Heart right ventricle (tissue), 16 donors: ENCODE measurements at regions not wholly inside any gene's neighbourhood (a gene's known extent, or its start where the extent isn't known, plus 50 kb on each side); places are given as distances from the start of the nearest gene placed in this dataset.

Experiments used
- ATAC-seq, 8 donors: fragments of 200-7000 bp; cut with Tn5 transposase; one replicate each; pipeline ENCODE4 v1.9.1; 2020; ENCODE audit warnings: mild to moderate bottlenecking in 8 of 8, moderate library complexity in 8 of 8, moderate number of reproducible peaks in 1 of 8
- DNase-seq, 2 donors: peaks; one replicate each; pipeline ENCODE4 v3.0.0-alpha.2; 2020
- H3K27ac ChIP-seq, 10 donors: fragments of 200-600 bp; sonication (generic) in 2 of 10; one replicate each; pipeline versions ENCODE4 v1.5.0 to v1.8.0; 2020 to 2022; ENCODE audit warnings: mild to moderate bottlenecking in 3 of 10
- H3K27me3 ChIP-seq, 7 donors: fragments of 200-600 bp; one replicate each; pipeline ENCODE4 v1.8.0; 2021 to 2022; ENCODE audit warnings: mild to moderate bottlenecking in 2 of 7
- H3K36me3 ChIP-seq, 9 donors: fragments of 200-600 bp; sonication (generic) in 1 of 9; one replicate each; pipeline versions ENCODE4 v1.5.0 to v1.8.0; 2020 to 2022; ENCODE audit warnings: mild to moderate bottlenecking in 2 of 9
- H3K4me1 ChIP-seq, 9 donors: fragments of 200-600 bp; sonication (generic) in 1 of 9; one replicate each; pipeline versions ENCODE4 v1.5.0 to v1.8.0; 2020 to 2022; ENCODE audit warnings: mild to moderate bottlenecking in 4 of 9
- H3K4me3 ChIP-seq, 10 donors: fragments of 200-600 bp; sonication (generic) in 2 of 10; one replicate each; pipeline versions ENCODE4 v1.5.0 to v1.8.0; 2020 to 2022; ENCODE audit warnings: mild to moderate bottlenecking in 7 of 10, moderate library complexity in 2 of 10
- H3K9me3 ChIP-seq, 11 donors: fragments of 200-600 bp in 10 of 11; sonication (generic) in 2 of 11; one replicate each; pipeline versions ENCODE4 v1.5.0 to v1.8.0; 2013 to 2022; ENCODE audit warnings: mild to moderate bottlenecking in 2 of 11, control low read depth in 1 of 11, moderate library complexity in 1 of 11
- WGBS, 2 donors: extraction: QIAGEN DNeasy Blood & Tissue Kit; methylation state at CpG; one replicate each; pipeline ENCODE4 v1.1.7; 2013; ENCODE audit warnings: inconsistent platforms in 1 of 2; 5-methylcytosine and 5-hydroxymethylcytosine counted together
- intact Hi-C, 10 donors: fragments of 100-400 bp; cut with DNase I; formaldehyde crosslinking; loops; one replicate each; pipeline versions ENCODE4 v1.11.1 to v1.14.2; 2022
- TF ChIP-seq, protein P1 (sequence below), 9 donors: fragments of 200-600 bp; sonication (generic) in 2 of 9; IDR thresholded peaks; one replicate each; pipeline versions ENCODE4 v1.5.0 to v1.8.0; 2021 to 2022; ENCODE audit warnings: antibody characterized with exemption in 9 of 9, mild to moderate bottlenecking in 5 of 9, moderate library complexity in 1 of 9
- donor health status: Arrhythmogenic right ventricular cardiomyopathy.
- donor health status: ischemic (EF 13 %, LVEDD 7.1; RV severe dilation, severe dysfunction).
- donor health status: healthy with polysubstance abuse.
- donor health status: DM: no; HTN: yes; CAD: no.
- donor health status: DM: no; HTN: no; CAD: no.
- donor health status: ischemic (EF 25% LVEDD 6.9; RV normal size, moderate dysfunction).
- donor health status: ischemic (EF 25% LVEDD 5.7; RV mildly dilated, moderate dysfunction).
- donor health status: healthy.
- donor health status: DM: yes; HTN: yes; CAD: no.
- donor health status: Ischemic cardiomyopathy.
- donor health status: ischemic (EF 35%, LVEDD 5.7; RV mildly dilated, moderate dysfunction).
- donor health status: nonischemic (EF 11% LVEDD 7.7; RV severe dilation, severe dysfunction).
- donor health status: DM: yes; HTN: yes; CAD: no.
- donor health status: PGD.
- donor health status: ischemic (EF 29% LVEDD 5.4; RV normal size, mild dysfunction).
- donor health status: nonischemic (EF 23%, LVEDD 6.1; RV moderate dilation, normal function).

DNA sequence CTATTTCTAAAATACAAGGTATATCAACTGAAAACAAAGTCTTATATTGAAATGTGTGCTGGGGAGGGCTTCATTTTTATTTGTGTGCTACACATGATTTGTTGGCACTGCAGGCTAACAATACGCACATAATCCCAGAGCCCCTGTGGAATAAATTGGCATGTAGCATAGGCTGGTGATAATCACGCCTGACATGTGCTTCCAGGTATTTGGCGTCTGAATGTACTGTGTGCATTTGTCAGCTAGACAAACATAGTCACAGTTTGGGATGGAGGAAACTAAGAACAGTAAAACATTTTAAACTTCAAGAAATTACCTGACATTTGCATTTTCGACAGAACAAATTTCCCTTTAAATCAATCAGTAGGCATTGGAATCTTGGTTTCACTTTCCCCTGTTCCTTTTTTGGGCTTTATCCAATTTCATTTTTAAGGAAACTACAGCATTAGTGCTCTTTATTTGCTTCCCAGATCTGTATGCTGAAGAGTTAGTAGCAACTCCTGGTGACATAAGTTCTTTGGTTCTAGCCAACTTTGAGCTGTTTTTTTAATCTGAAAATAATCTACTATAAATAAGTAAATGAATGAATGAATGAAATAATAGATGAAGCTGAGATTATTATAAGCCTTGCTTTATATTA is 472.3 kb downstream of the PDHA2 start:
- ATAC-seq (no peak), DNase-seq (no peak)
- Histone ChIP-seq H3K27ac (no peak overlapping the region), H3K4me1 (no peaks in the 10 kb centered on the region), H3K27me3 (no peaks in the 10 kb centered on the region), H3K9me3 (peaks cover 0 to 14% (median 0%) of the 10 kb centered on the region in 11 donors), H3K4me3 (peak overlapping the region in 6 of 10 donors; percentile 23 to 37 (median 32)), H3K36me3 (no peaks in the 10 kb centered on the region)
- 52% methylated on average over 4 of the region's 4 CpGs for WGBS, 2 donors
- TF ChIP-seq, protein P1, sequence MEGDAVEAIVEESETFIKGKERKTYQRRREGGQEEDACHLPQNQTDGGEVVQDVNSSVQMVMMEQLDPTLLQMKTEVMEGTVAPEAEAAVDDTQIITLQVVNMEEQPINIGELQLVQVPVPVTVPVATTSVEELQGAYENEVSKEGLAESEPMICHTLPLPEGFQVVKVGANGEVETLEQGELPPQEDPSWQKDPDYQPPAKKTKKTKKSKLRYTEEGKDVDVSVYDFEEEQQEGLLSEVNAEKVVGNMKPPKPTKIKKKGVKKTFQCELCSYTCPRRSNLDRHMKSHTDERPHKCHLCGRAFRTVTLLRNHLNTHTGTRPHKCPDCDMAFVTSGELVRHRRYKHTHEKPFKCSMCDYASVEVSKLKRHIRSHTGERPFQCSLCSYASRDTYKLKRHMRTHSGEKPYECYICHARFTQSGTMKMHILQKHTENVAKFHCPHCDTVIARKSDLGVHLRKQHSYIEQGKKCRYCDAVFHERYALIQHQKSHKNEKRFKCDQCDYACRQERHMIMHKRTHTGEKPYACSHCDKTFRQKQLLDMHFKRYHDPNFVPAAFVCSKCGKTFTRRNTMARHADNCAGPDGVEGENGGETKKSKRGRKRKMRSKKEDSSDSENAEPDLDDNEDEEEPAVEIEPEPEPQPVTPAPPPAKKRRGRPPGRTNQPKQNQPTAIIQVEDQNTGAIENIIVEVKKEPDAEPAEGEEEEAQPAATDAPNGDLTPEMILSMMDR (IDR thresholded peaks at IDR 0.05), result no peak
- intact Hi-C loops, result no loop called here

DNA sequence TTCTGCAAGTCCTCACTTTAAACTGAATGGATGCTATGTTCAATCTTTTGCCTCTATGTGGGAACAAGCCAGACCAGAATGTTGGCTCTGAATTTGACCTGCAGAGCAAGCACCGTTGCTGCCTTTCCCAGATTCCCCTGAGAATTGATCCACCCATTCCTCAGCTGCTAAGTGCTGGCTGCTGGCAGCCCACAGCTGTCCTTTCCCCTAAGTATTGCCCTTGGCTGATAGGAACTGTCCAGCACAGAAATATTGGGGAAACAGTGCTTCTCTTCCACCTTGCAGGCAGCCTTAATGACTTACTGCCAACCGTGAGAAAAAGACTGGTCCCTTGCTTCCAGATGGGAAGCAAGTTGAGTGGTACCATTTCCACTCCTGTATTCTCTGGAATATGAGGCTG is 475.9 kb downstream of the PDHA2 start:
- Histone ChIP-seq H3K36me3 (no peaks in the 10 kb centered on the region), H3K4me1 (peaks cover 0 to 6% (median 0%) of the 10 kb centered on the region in 9 donors), H3K9me3 (no peaks in the 10 kb centered on the region), H3K27me3 (no peaks in the 10 kb centered on the region), H3K4me3 (no peak overlapping the region), H3K27ac (no peak overlapping the region)
- intact Hi-C loops, result no loop called here
- DNase-seq (no peak), ATAC-seq (no peak)
- 26 to 30% methylated on average over 2 of the region's 2 CpGs for WGBS, 2 donors
- TF ChIP-seq, protein P1 (IDR thresholded peaks at IDR 0.05), result no peak

DNA sequence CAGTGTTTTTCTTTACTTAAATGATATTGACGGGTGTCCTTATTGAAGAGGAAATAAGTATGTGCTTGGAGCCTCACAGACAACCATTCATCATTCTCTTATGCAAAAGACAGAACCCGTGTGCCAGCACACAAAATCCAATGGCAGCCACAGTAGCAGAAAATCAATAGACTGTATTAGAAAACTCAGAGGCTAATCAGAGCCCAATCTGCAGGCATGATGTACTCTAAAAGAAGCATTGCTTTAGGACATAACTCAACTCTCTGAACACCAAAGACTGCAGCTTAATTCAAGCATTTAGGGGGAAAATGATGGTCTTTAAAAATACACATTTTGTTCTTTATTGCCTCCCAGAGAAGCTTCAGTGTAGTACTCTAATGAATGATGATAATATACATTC is 476.9 kb downstream of the PDHA2 start:
- Histone ChIP-seq H3K9me3 (no peaks in the 10 kb centered on the region), H3K4me3 (no peak overlapping the region), H3K36me3 (no peaks in the 10 kb centered on the region), H3K4me1 (peaks cover 0 to 6% (median 0%) of the 10 kb centered on the region in 9 donors), H3K27ac (no peak overlapping the region), H3K27me3 (no peaks in the 10 kb centered on the region)
- DNase-seq (no peak), ATAC-seq (no peak)
- TF ChIP-seq, protein P1 (IDR thresholded peaks at IDR 0.05), result no peak
- intact Hi-C loops, result no loop called here
- 84 to 85% methylated on average over 2 of the region's 2 CpGs for WGBS, 2 donors

DNA sequence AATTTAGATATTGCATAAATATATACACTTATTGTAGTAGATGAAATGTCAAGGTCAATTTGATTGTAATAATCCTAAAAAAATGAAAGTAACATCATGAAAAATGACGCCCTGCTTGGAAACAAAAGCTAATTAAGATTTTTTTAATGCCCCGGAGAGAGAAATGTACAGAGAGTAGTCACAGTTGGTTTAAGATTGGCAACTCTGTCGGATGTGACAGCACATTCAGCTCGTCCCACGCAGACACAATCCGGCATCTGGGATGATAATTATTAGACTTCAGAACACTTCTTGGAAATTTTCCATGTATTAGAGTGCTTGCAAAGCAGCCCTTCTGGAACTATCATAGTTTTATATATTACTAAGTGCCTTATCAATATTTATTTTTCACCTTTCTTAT is 478.0 kb downstream of the PDHA2 start:
- H3K9me3 ChIP-seq, result no peaks in the 10 kb centered on the region
- intact Hi-C loops, result no loop called here
- DNase-seq, result no peak
- peak in 1 of 8 donors; percentile 46 for ATAC-seq
- H3K4me3 ChIP-seq, result no peak overlapping the region
- H3K36me3 ChIP-seq, result no peaks in the 10 kb centered on the region
- WGBS, 2 donors, result 43 to 48% methylated on average over 6 of the region's 6 CpGs
- no peaks in the 10 kb centered on the region for H3K27me3 ChIP-seq
- TF ChIP-seq, protein P1 (IDR thresholded peaks at IDR 0.05), result no peak
- H3K4me1 ChIP-seq, result peaks cover 0 to 6% (median 0%) of the 10 kb centered on the region in 9 donors
- no peak overlapping the region for H3K27ac ChIP-seq
